PC-3 (cell line): ENCODE measurements at regions not wholly inside any gene's neighbourhood (a gene's known extent, or its start where the extent isn't known, plus 50 kb on each side); places are given as distances from the start of the nearest gene placed in this dataset.

Source experiments
- ATAC-seq: fragments of 200-7000 bp; cut with Tn5 transposase; 2 replicates; pipeline ENCODE4 v1.9.1; 2020; ENCODE audit warnings: mild to moderate bottlenecking, moderate library complexity
- BruUV-seq: library from RNA; stranded (reverse); fragments of 400-500 nt; replicated peaks from 2 replicates; lab custom pipeline; 2021; lab: Mats Ljungman, UMichigan
- CTCF ChIA-PET: fragments of 300-600 bp; sonication (Branson Sonifier 250); formaldehyde crosslinking; loops from one replicate; lab custom pipeline; 2022; ENCODE audit warnings: antibody characterized with exemption; lab: Charles Lee
- POLR2A ChIA-PET: fragments of 300-600 bp; sonication (Branson Sonifier 250); formaldehyde crosslinking; loops from one replicate; lab custom pipeline; 2022; ENCODE audit warnings: antibody characterized with exemption; ENCODE audit not compliant: unreplicated experiment; lab: Charles Lee
- DNase-seq: peaks from one replicate; pipeline ENCODE4 v3.0.0-alpha.2; 2015
- H2AFZ ChIP-seq: fragments of 300-600 bp; sonication (generic); 2 replicates; pipeline ENCODE4 v1.6.0; 2016; ENCODE audit warnings: antibody characterized with exemption, low read length
- H3F3A ChIP-seq: fragments of 300-600 bp; sonication (generic); one replicate; pipeline ENCODE4 v1.6.0; 2017; ENCODE audit warnings: antibody characterized with exemption, low read length, control low read depth, mild to moderate bottlenecking; ENCODE audit not compliant: unreplicated experiment
- H3K27ac ChIP-seq: fragments of 300-600 bp; sonication (generic); 2 replicates; pipeline ENCODE4 v1.5.1; 2016; ENCODE audit warnings: mild to moderate bottlenecking, low read length
- H3K27me3 ChIP-seq: fragments of 300-600 bp; sonication (generic); 2 replicates; pipeline ENCODE4 v1.6.1; 2016; ENCODE audit warnings: low read length, mixed read lengths
- H3K36me3 ChIP-seq: fragments of 300-600 bp; sonication (generic); 2 replicates; pipeline ENCODE4 v1.6.1; 2016; ENCODE audit warnings: low read depth, mixed run types, low read length, mixed read lengths
- H3K4me1 ChIP-seq: fragments of 300-600 bp; sonication (generic); 2 replicates; pipeline ENCODE4 v1.5.1; 2016; ENCODE audit warnings: low read length; ENCODE audit not compliant: insufficient read depth
- H3K4me2 ChIP-seq: fragments of 300-600 bp; sonication (generic); 2 replicates; pipeline ENCODE4 v1.6.0; 2016; ENCODE audit warnings: low read length
- H3K4me3 ChIP-seq: fragments of 300-600 bp; sonication (generic); 2 replicates; pipeline ENCODE4 v1.5.1; 2016; ENCODE audit warnings: mild to moderate bottlenecking, low read length, mixed read lengths
- H3K79me2 ChIP-seq: fragments of 300-600 bp; sonication (generic); 2 replicates; pipeline ENCODE4 v1.6.1; 2017; ENCODE audit warnings: low read length, mixed read lengths
- H3K9ac ChIP-seq: fragments of 300-600 bp; sonication (generic); 2 replicates; pipeline ENCODE4 v1.6.0; 2016; ENCODE audit warnings: mild to moderate bottlenecking, low read length
- H3K9me2 ChIP-seq: fragments of 300-600 bp; sonication (generic); replicated peaks from 2 replicates; pipeline ENCODE4 v1.6.1; 2016; ENCODE audit warnings: mixed run types, low read length, mixed read lengths
- H3K9me3 ChIP-seq: fragments of 300-600 bp; sonication (generic); 2 replicates; pipeline ENCODE4 v1.6.1; 2016; ENCODE audit warnings: low read length, mixed read lengths
- H4K20me1 ChIP-seq: fragments of 300-600 bp; sonication (generic); 2 replicates; pipeline ENCODE4 v1.6.1; 2016; ENCODE audit warnings: low read length, mixed read lengths
- CTCF ChIP-seq: fragments of 300-600 bp; sonication (generic); conservative IDR thresholded peaks from 2 replicates; pipeline ENCODE4 v1.5.1; 2017; ENCODE audit warnings: antibody characterized with exemption, low read depth, mild to moderate bottlenecking, low read length
- EZH2 ChIP-seq: fragments of 300-600 bp; sonication (generic); IDR thresholded peaks from one replicate; pipeline ENCODE4 v1.6.1; 2017; ENCODE audit warnings: antibody characterized with exemption, mild to moderate bottlenecking, low read length; ENCODE audit not compliant: unreplicated experiment
- EZH2phosphoT487 ChIP-seq: fragments of 300-600 bp; sonication (generic); IDR thresholded peaks from 2 replicates; pipeline ENCODE4 v1.6.1; 2018; ENCODE audit warnings: mild to moderate bottlenecking, antibody characterized with exemption, low read length, borderline replicate concordance
- intact Hi-C: fragments of 100-400 bp; cut with micrococcal nuclease; formaldehyde crosslinking; loops from 2 replicates; pipeline ENCODE4 v1.9.0; 2023

GRCh38 chr9:117535973-117536372, 121.1 kb upstream of the ASTN2 start:
- ChIA-PET POLR2A (no interaction called here), CTCF (no interaction called here)
- DNase-seq (no peak), ATAC-seq (no peak)
- BruUV-seq = no TSS peak
- no peak overlapping the region for H3K27ac ChIP-seq
- intact Hi-C loops = no loop called here
- no peaks in the 10 kb centered on the region for H3K79me2 ChIP-seq
- TF ChIP-seq EZH2phosphoT487 = no peak
- no peak for TF ChIP-seq CTCF
- no peak for TF ChIP-seq EZH2
- no peak overlapping the region for H3K4me2 ChIP-seq
- no peak overlapping the region for H2AFZ ChIP-seq
- no peak overlapping the region for H3K9ac ChIP-seq
- no peaks in the 10 kb centered on the region for H3K4me1 ChIP-seq
- H3K9me3 ChIP-seq = no peaks in the 10 kb centered on the region
- H3K27me3 ChIP-seq = no peaks in the 10 kb centered on the region
- no peak overlapping the region for H3K4me3 ChIP-seq
- H3K36me3 ChIP-seq = no peaks in the 10 kb centered on the region
- no peaks in the 10 kb centered on the region for H3K9me2 ChIP-seq
- H3F3A ChIP-seq = no peaks in the 10 kb centered on the region
- no peaks in the 10 kb centered on the region for H4K20me1 ChIP-seq

DNA sequence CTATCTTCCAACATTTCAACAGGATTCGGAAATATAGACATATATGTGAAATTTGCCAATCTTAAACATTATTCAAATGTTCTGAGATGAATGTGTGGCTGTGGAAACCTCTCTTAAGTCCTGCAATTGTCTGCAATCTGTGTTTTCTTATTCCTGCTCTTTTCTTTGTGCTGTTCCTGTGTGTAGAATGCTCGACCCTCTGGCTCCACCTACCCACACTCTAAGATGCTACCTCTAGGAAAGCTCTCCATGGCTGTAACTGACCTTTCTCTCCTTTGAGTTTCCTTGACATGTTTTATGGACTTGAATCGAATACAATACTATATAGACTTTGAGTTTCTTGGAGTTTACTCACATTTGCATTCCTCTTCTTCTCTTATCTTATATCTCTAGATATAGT, 120.6 kb upstream of the ASTN2 start:
- no peak for ATAC-seq
- no peak overlapping the region for H2AFZ ChIP-seq

GRCh38 chr9:117528225-117528624, 113.4 kb upstream of the ASTN2 start:
- no peak for DNase-seq
- POLR2A ChIA-PET = no interaction called here
- no peak overlapping the region for H3K4me2 ChIP-seq
- no peaks in the 10 kb centered on the region for H3K79me2 ChIP-seq
- no peak overlapping the region for H2AFZ ChIP-seq
- no peaks in the 10 kb centered on the region for H3K4me1 ChIP-seq
- H4K20me1 ChIP-seq = no peaks in the 10 kb centered on the region
- no peaks in the 10 kb centered on the region for H3K27me3 ChIP-seq
- H3K9me3 ChIP-seq = no peaks in the 10 kb centered on the region
- intact Hi-C loops = no loop called here
- TF ChIP-seq EZH2phosphoT487 = no peak
- TF ChIP-seq EZH2 = no peak
- no peak for TF ChIP-seq CTCF
- no peaks in the 10 kb centered on the region for H3K9me2 ChIP-seq
- no peak overlapping the region for H3K4me3 ChIP-seq
- H3F3A ChIP-seq = no peaks in the 10 kb centered on the region
- no peak overlapping the region for H3K27ac ChIP-seq
- no peak overlapping the region for H3K9ac ChIP-seq
- CTCF ChIA-PET = no interaction called here
- no peaks in the 10 kb centered on the region for H3K36me3 ChIP-seq
- ATAC-seq = no peak
- BruUV-seq = no TSS peak

More for the DNA sequence above, 120.6 kb upstream of the ASTN2 start:
- Histone ChIP-seq H3F3A (no peaks in the 10 kb centered on the region), H3K4me2 (no peak overlapping the region), H3K4me3 (no peak overlapping the region), H3K9me2 (no peaks in the 10 kb centered on the region), H3K27ac (no peak overlapping the region), H3K27me3 (no peaks in the 10 kb centered on the region), H3K9me3 (no peaks in the 10 kb centered on the region), H3K79me2 (no peaks in the 10 kb centered on the region), H3K36me3 (no peaks in the 10 kb centered on the region), H3K9ac (no peak overlapping the region), H4K20me1 (no peaks in the 10 kb centered on the region), H3K4me1 (no peaks in the 10 kb centered on the region)
- DNase-seq = no peak
- intact Hi-C loops = no loop called here
- POLR2A ChIA-PET = no interaction called here
- no TSS peak for BruUV-seq
- CTCF ChIA-PET = no interaction called here
- TF ChIP-seq EZH2 (no peak), CTCF (no peak), EZH2phosphoT487 (no peak)
